ENCODE measurements at regions not wholly inside any gene's neighbourhood (a gene's known extent, or its start where the extent isn't known, plus 50 kb on each side); places are given as distances from the start of the nearest gene placed in this dataset.

GRCh38 chr4:137375111-137375850 is 157.0 kb downstream of the PCDH18 start (continued):
- no peak for TF ChIP-seq MAX (IDR thresholded peaks at IDR 0.05)
- TF ChIP-seq SIN3A (IDR thresholded peaks at IDR 0.05; ENCODE audit: low read depth), result no peak
- TF ChIP-seq, protein P1, sequence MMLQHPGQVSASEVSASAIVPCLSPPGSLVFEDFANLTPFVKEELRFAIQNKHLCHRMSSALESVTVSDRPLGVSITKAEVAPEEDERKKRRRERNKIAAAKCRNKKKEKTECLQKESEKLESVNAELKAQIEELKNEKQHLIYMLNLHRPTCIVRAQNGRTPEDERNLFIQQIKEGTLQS (IDR thresholded peaks at IDR 0.05), result no peak
- no peak for TF ChIP-seq SP1 (IDR thresholded peaks at IDR 0.05; ENCODE audit: low read depth)

- H2AFZ ChIP-seq (ENCODE audit: low read depth, low read length, poor library complexity, severe bottlenecking), result no peak overlapping the region
- H3K9me2 ChIP-seq (ENCODE audit: insufficient read depth), result no peaks in the 10 kb centered on the region
- CTCF ChIA-PET, result no interaction called here
- H4K20me1 ChIP-seq (ENCODE audit: insufficient read depth), result no peaks in the 10 kb centered on the region
- no peaks in the 10 kb centered on the region for H3K27me3 ChIP-seq (ENCODE audit: insufficient read depth, low read length)
- RAD21 ChIA-PET (ENCODE audit: low non-redundant PET in 1 of 2, low total read pairs in 2 of 2, uncharacterized antibody in 2 of 2, unreplicated experiment in 2 of 2), result no interaction called here
- no TSS peak for BruUV-seq (replicated peaks)
- no peaks in the 10 kb centered on the region for H3K36me3 ChIP-seq (ENCODE audit: control insufficient read depth in 1 of 2, insufficient read depth in 2 of 2, low read length in 2 of 2)
- H3K4me1 ChIP-seq (ENCODE audit: control insufficient read depth in 1 of 2, insufficient read depth in 2 of 2, low read length in 2 of 2), result no peaks in the 10 kb centered on the region
- H3K4me2 ChIP-seq (ENCODE audit: low read length), result no peak overlapping the region
- no peak overlapping the region for H3K9ac ChIP-seq (ENCODE audit: low read length)
- H3K79me2 ChIP-seq (ENCODE audit: insufficient read depth, low read length), result no peaks in the 10 kb centered on the region
- TF ChIP-seq EZH2phosphoT487 (IDR thresholded peaks at IDR 0.05; ENCODE audit: borderline replicate concordance) (no peak), ZNF274 (IDR thresholded peaks at IDR 0.05; ENCODE audit: low read depth, low read length) (no peak), EZH2 (IDR thresholded peaks at IDR 0.05) (no peak), ELF1 (IDR thresholded peaks at IDR 0.05; ENCODE audit: borderline replicate concordance, low read depth) (no peak), SIN3A (IDR thresholded peaks at IDR 0.05; ENCODE audit: low read depth) (no peak), TCF7L2 (IDR thresholded peaks at IDR 0.05; ENCODE audit: borderline replicate concordance, extremely low read depth, insufficient read depth, insufficient read length) (no peak), FOSL1 (IDR thresholded peaks at IDR 0.05; ENCODE audit: low read depth) (no peak), MAX (IDR thresholded peaks at IDR 0.05) (no peak), REST (IDR thresholded peaks at IDR 0.05; ENCODE audit: low read depth) (no peak), JUND (IDR thresholded peaks at IDR 0.05) (no peak)
- TF ChIP-seq, protein P1 (IDR thresholded peaks at IDR 0.05), result no peak
- ATAC-seq (no peak), DNase-seq (ENCODE audit: low read depth, low spot score) (no peak)
- H3K27ac ChIP-seq (ENCODE audit: low read depth, low read length), result no peak overlapping the region
- no peaks in the 10 kb centered on the region for H3K9me3 ChIP-seq (ENCODE audit: control insufficient read depth in 1 of 2, insufficient read depth in 1 of 2, low read depth in 1 of 2, low read length in 2 of 2)
- H3K4me3 ChIP-seq (replicated peaks in 1 of 2; ENCODE audit: low read depth in 1 of 2, low read length in 2 of 2), result no peak overlapping the region
- intact Hi-C loops (cut with micrococcal nuclease), result no loop called here
- POLR2A ChIA-PET, result no interaction called here
Observed at GRCh38 chr4:137370679-137371078, 161.6 kb downstream of the PCDH18 start.

Data from HCT116 (cell line).